GM19240 (cell line): ENCODE measurements at regions not wholly inside any gene's neighbourhood (a gene's known extent, or its start where the extent isn't known, plus 50 kb on each side); places are given as distances from the start of the nearest gene placed in this dataset.

ENCODE experiments used
- DNase-seq: peaks from one replicate; pipeline ENCODE4 v3.0.0; 2011; ENCODE audit warnings: low spot score; ENCODE audit not compliant: insufficient read length

- DNase-seq = no peak
Measured at GRCh38 chr10:94043431-94043990, 49.8 kb downstream of the PLCE1 start.

GRCh38 chr10:94046098-94046497 is 52.4 kb downstream of the PLCE1 start:
- DNase-seq = no peak

GRCh38 chr10:94047293-94047692 is 53.6 kb downstream of the PLCE1 start:
- DNase-seq = no peak

GRCh38 chr10:94049911-94050310 is 56.2 kb downstream of the PLCE1 start:
- no peak for DNase-seq

GRCh38 chr10:94052281-94052680 is 58.5 kb downstream of the PLCE1 start:
- no peak for DNase-seq

GRCh38 chr10:94052866-94053791 is 59.4 kb downstream of the PLCE1 start:
- DNase-seq = no peak

- no peak for DNase-seq
Measured at GRCh38 chr10:94059178-94059883, 65.6 kb downstream of the PLCE1 start.

- DNase-seq = no peak
Measured at GRCh38 chr10:94061026-94061425, 67.3 kb downstream of the PLCE1 start.

GRCh38 chr10:94062611-94063010 is 68.9 kb downstream of the PLCE1 start:
- no peak for DNase-seq

- no peak for DNase-seq
Measured at GRCh38 chr10:94065362-94065761, 71.6 kb downstream of the PLCE1 start.

GRCh38 chr10:94065787-94066186 is 72.1 kb downstream of the PLCE1 start:
- no peak for DNase-seq

GRCh38 chr10:94066411-94066810 is 72.7 kb downstream of the PLCE1 start:
- DNase-seq = no peak

GRCh38 chr10:94069884-94070283 is 76.2 kb downstream of the PLCE1 start:
- DNase-seq = no peak

GRCh38 chr10:94074462-94074861 is 80.7 kb downstream of the PLCE1 start:
- DNase-seq = no peak

- no peak for DNase-seq
Measured at GRCh38 chr10:94075506-94075905, 81.8 kb downstream of the PLCE1 start.

- DNase-seq = no peak
Measured at GRCh38 chr10:94076325-94076841, 82.7 kb downstream of the PLCE1 start.

GRCh38 chr10:94077042-94077441 is 83.3 kb downstream of the PLCE1 start:
- DNase-seq = no peak

- no peak for DNase-seq
Measured at GRCh38 chr10:94080108-94080507, 86.4 kb downstream of the PLCE1 start.

GRCh38 chr10:94083662-94084265 is 90.0 kb downstream of the PLCE1 start:
- DNase-seq = no peak

- DNase-seq = no peak
Measured at GRCh38 chr10:94084344-94084743, 90.6 kb downstream of the PLCE1 start.

- DNase-seq = no peak
Measured at GRCh38 chr10:94085288-94085687, 91.6 kb downstream of the PLCE1 start.
